H1 (cell line): ENCODE measurements at regions not wholly inside any gene's neighbourhood (a gene's known extent, or its start where the extent isn't known, plus 50 kb on each side); places are given as distances from the start of the nearest gene placed in this dataset.

Experiments used
- CTCF ChIA-PET: fragments of 300-600 bp; sonication (Branson Sonifier 250); formaldehyde crosslinking; loops from one replicate; lab custom pipeline; 2021; ENCODE audit not compliant: partially characterized antibody; lab: Charles Lee
- POLR2A ChIA-PET: fragments of 300-600 bp; sonication (Branson Sonifier 250); formaldehyde crosslinking; loops from one replicate; lab custom pipeline; 2021; ENCODE audit warnings: inconsistent platforms; ENCODE audit not compliant: partially characterized antibody; lab: Charles Lee
- DNase-seq, 2 experiments: peaks; one replicate each; pipeline versions ENCODE4 v3.0.0 to v3.0.0-alpha.2; 2010 to 2022; ENCODE audit warnings: low spot score in 2 of 2, low read depth in 1 of 2, mixed read lengths in 1 of 2
- FAIRE-seq: peaks from 2 replicates; lab custom pipeline; 2011; peaks lifted over from hg19 to GRCh38; lab: Jason Lieb, UNC
- H2AFZ ChIP-seq: 2 replicates; pipeline ENCODE4 v1.8.1; 2012; ENCODE audit warnings: low read length, inconsistent platforms
- H2AK5ac ChIP-seq: 2 replicates; pipeline ENCODE4 v1.6.1; 2013; ENCODE audit warnings: low read depth, low read length
- H2BK120ac ChIP-seq: replicated peaks from 2 replicates; pipeline ENCODE3; 2013; ENCODE audit warnings: low read depth, low read length, inconsistent platforms
- H2BK12ac ChIP-seq: 2 replicates; pipeline ENCODE4 v1.6.1; 2013; ENCODE audit warnings: low read depth, low read length
- H2BK15ac ChIP-seq: 2 replicates; pipeline ENCODE4 v1.6.1; 2013; ENCODE audit warnings: low read length
- H2BK20ac ChIP-seq: 2 replicates; pipeline ENCODE4 v1.6.1; 2013; ENCODE audit warnings: low read length
- H2BK5ac ChIP-seq: 2 replicates; pipeline ENCODE4 v1.6.1; 2013; ENCODE audit warnings: low read depth, low read length
- H3K14ac ChIP-seq: 2 replicates; pipeline ENCODE4 v1.6.1; 2013; ENCODE audit warnings: inconsistent platforms; ENCODE audit not compliant: insufficient read length
- H3K18ac ChIP-seq: 2 replicates; pipeline ENCODE4 v1.6.1; 2013; ENCODE audit warnings: low read length; ENCODE audit errors: extremely low read depth
- H3K23ac ChIP-seq: 2 replicates; pipeline ENCODE4 v1.6.1; 2013; ENCODE audit warnings: inconsistent platforms; ENCODE audit not compliant: insufficient read length
- H3K23me2 ChIP-seq: 2 replicates; pipeline ENCODE4 v1.6.1; 2013; ENCODE audit warnings: low read depth, low read length
- H3K27ac ChIP-seq: 2 replicates; pipeline ENCODE4 v1.6.1; 2011; ENCODE audit warnings: low read depth, low read length, inconsistent platforms
- H3K27me3 ChIP-seq, 4 experiments: replicated peaks in 1 of 4; 1 replicate in 1 of 4; 2 replicates in 3 of 4; pipeline versions ENCODE4 v1.6.1 to v1.8.1; 2011 to 2013; ENCODE audit warnings: low read length in 3 of 4, mild to moderate bottlenecking in 3 of 4, inconsistent platforms in 2 of 4, mixed read lengths in 2 of 4, moderate library complexity in 1 of 4; ENCODE audit not compliant: control insufficient read depth in 3 of 4, insufficient read depth in 3 of 4; ENCODE audit errors: extremely low read depth in 1 of 4
- H3K36me3 ChIP-seq, 4 experiments: 2 replicates each; pipeline versions ENCODE4 v1.6.1 to v1.8.1; 2011 to 2013; ENCODE audit warnings: mild to moderate bottlenecking in 4 of 4, low read length in 3 of 4, moderate library complexity in 2 of 4, control low read depth in 1 of 4, inconsistent platforms in 1 of 4; ENCODE audit not compliant: insufficient read depth in 4 of 4, control insufficient read depth in 2 of 4
- H3K4ac ChIP-seq: replicated peaks from 2 replicates; pipeline ENCODE3; 2013; ENCODE audit warnings: low read length, low read depth, mixed read lengths, inconsistent platforms; ENCODE audit not compliant: insufficient read length
- H3K4me1 ChIP-seq, 4 experiments: replicated peaks in 1 of 4; 1 replicate in 1 of 4; 2 replicates in 3 of 4; pipeline versions ENCODE4 v1.6.1 to v1.8.1; 2011 to 2013; ENCODE audit warnings: low read length in 3 of 4, inconsistent platforms in 2 of 4, mixed read lengths in 1 of 4; ENCODE audit not compliant: insufficient read depth in 4 of 4, control insufficient read depth in 3 of 4
- H3K4me2 ChIP-seq, 2 experiments: 2 replicates each; pipeline versions ENCODE4 v1.6.1 to v1.8.1; 2011 to 2013; ENCODE audit warnings: low read depth in 2 of 2, low read length in 2 of 2, control low read depth in 1 of 2, inconsistent platforms in 1 of 2, mild to moderate bottlenecking in 1 of 2; ENCODE audit not compliant: insufficient read depth in 1 of 2
- H3K4me3 ChIP-seq, 4 experiments: fragments of 200-600, 300-600 bp in 1 of 4; sonication (generic), shearing (Covaris generic), sonication (Bioruptor Twin) in 1 of 4; 2 replicates each; pipeline versions ENCODE4 v1.5.1 to v1.8.1; 2011 to 2016; ENCODE audit warnings: low read length in 4 of 4, low read depth in 3 of 4, control low read depth in 2 of 4, inconsistent platforms in 2 of 4, mild to moderate bottlenecking in 2 of 4, mixed read lengths in 1 of 4, moderate library complexity in 1 of 4; ENCODE audit not compliant: insufficient read depth in 2 of 4; ENCODE audit errors: extremely low read depth in 1 of 4
- H3K56ac ChIP-seq: replicated peaks from 2 replicates; pipeline ENCODE3; 2013; ENCODE audit warnings: low read depth, mild to moderate bottlenecking, mixed read lengths, low read length, inconsistent platforms; ENCODE audit not compliant: insufficient read length
- H3K79me1 ChIP-seq: 2 replicates; pipeline ENCODE4 v1.6.1; 2013; ENCODE audit warnings: low read depth, low read length, control low read depth
- H3K79me2 ChIP-seq, 2 experiments: 2 replicates each; pipeline versions ENCODE4 v1.6.1 to v1.8.1; 2012 to 2013; ENCODE audit warnings: low read length in 2 of 2, mild to moderate bottlenecking in 2 of 2, inconsistent platforms in 1 of 2; ENCODE audit not compliant: insufficient read depth in 2 of 2, control insufficient read depth in 1 of 2
- H3K9ac ChIP-seq, 4 experiments: replicated peaks in 1 of 4; 1 replicate in 1 of 4; 2 replicates in 3 of 4; pipeline versions ENCODE4 v1.6.1 to v1.8.1; 2011 to 2013; ENCODE audit warnings: low read depth in 3 of 4, low read length in 3 of 4, control low read depth in 2 of 4, mild to moderate bottlenecking in 2 of 4, moderate library complexity in 2 of 4, inconsistent platforms in 1 of 4; ENCODE audit errors: extremely low read depth in 1 of 4
- H3K9me3 ChIP-seq, 2 experiments: 2 replicates each; pipeline versions ENCODE4 v1.6.1 to v1.8.1; 2012 to 2013; ENCODE audit warnings: mild to moderate bottlenecking in 2 of 2, moderate library complexity in 2 of 2, control low read depth in 1 of 2, inconsistent platforms in 1 of 2, low read depth in 1 of 2, low read length in 1 of 2, mixed read lengths in 1 of 2; ENCODE audit not compliant: insufficient read depth in 2 of 2
- H4K20me1 ChIP-seq, 2 experiments: replicated peaks in 1 of 2; 2 replicates each; pipeline versions ENCODE3 to v1.8.1; 2011 to 2013; ENCODE audit warnings: inconsistent platforms in 2 of 2, low read length in 2 of 2, mild to moderate bottlenecking in 1 of 2; ENCODE audit not compliant: insufficient read depth in 2 of 2, control insufficient read depth in 1 of 2
- H4K5ac ChIP-seq: 2 replicates; pipeline ENCODE4 v1.6.1; 2013; ENCODE audit warnings: low read length, low read depth, mixed read lengths, inconsistent platforms; ENCODE audit not compliant: insufficient read length
- H4K8ac ChIP-seq: 2 replicates; pipeline ENCODE4 v1.8.0; 2013; ENCODE audit warnings: mild to moderate bottlenecking, moderate library complexity, low read length, inconsistent platforms; ENCODE audit not compliant: insufficient read depth; ENCODE audit errors: extremely low read depth
- H4K91ac ChIP-seq: replicated peaks from 2 replicates; pipeline ENCODE3; 2013; ENCODE audit warnings: low read length, mixed read lengths, inconsistent platforms; ENCODE audit not compliant: insufficient read length
- CHD1 ChIP-seq: IDR thresholded peaks from 2 replicates; pipeline ENCODE4 v1.6.1; 2012; ENCODE audit warnings: low read depth, low read length, improper control_type of control experiment
- HDAC6 ChIP-seq: IDR thresholded peaks from one replicate; pipeline ENCODE4 v1.7.1; 2012; ENCODE audit warnings: low read depth, mild to moderate bottlenecking, inconsistent platforms, low read length, moderate library complexity
- SP1 ChIP-seq: IDR thresholded peaks from 2 replicates; pipeline ENCODE4 v1.6.1; 2011; ENCODE audit warnings: low read depth, low read length
- SRF ChIP-seq: IDR thresholded peaks from 2 replicates; pipeline ENCODE4 v1.6.1; 2011; ENCODE audit warnings: mild to moderate bottlenecking, low read depth, low read length, moderate library complexity
- TCF12 ChIP-seq: IDR thresholded peaks from 2 replicates; pipeline ENCODE4 v1.6.1; 2011; ENCODE audit warnings: low read depth, mild to moderate bottlenecking, low read length
- WGBS, 2 experiments: shearing (Covaris generic) in 1 of 2; methylation state at CpG; one replicate each; pipeline versions ENCODE4 v1.1.6 to v1.1.7; 2013 to 2015; ENCODE audit warnings: low lambda C conversion rate in 2 of 2, mixed read lengths in 2 of 2, inconsistent platforms in 1 of 2, low coverage in 1 of 2, missing lambda C conversion rate in 1 of 2; ENCODE audit not compliant: insufficient replicate concordance in 2 of 2, insufficient coverage in 1 of 2, insufficient read length in 1 of 2; ENCODE audit errors: extremely low coverage in 1 of 2, missing lambda C conversion rate in 1 of 2; 5-methylcytosine and 5-hydroxymethylcytosine counted together
- TF ChIP-seq, protein P1 (sequence below): IDR thresholded peaks from 2 replicates; pipeline ENCODE4 v1.6.1; 2012; ENCODE audit warnings: inconsistent platforms

DNA sequence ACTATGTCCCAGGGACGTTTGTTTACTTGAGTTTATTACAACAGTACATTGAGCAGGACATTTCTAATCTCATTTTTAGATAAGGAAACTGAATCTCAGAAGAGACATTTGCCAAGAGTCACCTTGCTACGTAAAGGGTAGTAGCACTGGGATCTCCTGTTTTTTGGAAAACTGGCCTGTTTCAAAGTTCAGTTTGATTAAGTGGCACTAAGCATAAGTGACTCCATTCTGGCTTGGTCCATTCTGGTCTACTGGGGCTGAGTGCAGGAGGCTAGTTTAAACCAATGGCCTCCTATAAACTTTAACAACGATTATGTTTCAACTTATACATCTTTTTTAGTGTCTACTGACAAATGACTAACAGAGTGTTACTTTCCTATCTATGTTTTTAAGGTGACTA is 382.5 kb downstream of the ANKRD50 start:
- Histone ChIP-seq H2BK15ac (no peak overlapping the region), H3K23me2 (no peaks in the 10 kb centered on the region; the same call in 1 of the 2 replicates), H3K79me1 (no peaks in the 10 kb centered on the region), H3K27me3 (no peaks in the 10 kb centered on the region), H3K56ac (no peak overlapping the region), H3K79me2 (no peaks in the 10 kb centered on the region), H4K20me1 (no peaks in the 10 kb centered on the region), H2BK5ac (no peak overlapping the region), H3K14ac (no peak overlapping the region), H3K9ac (no peak overlapping the region), H2AFZ (no peak overlapping the region), H4K5ac (no peak overlapping the region), H3K36me3 (no peaks in the 10 kb centered on the region), H4K8ac (no peak overlapping the region), H2BK12ac (no peak overlapping the region), H3K4ac (no peak overlapping the region), H2BK20ac (no peak overlapping the region), H4K91ac (no peak overlapping the region), H3K23ac (no peak overlapping the region), H3K18ac (no peak overlapping the region), H2AK5ac (no peak overlapping the region), H3K4me3 (no peak overlapping the region), H3K4me2 (no peak overlapping the region), H2BK120ac (no peak overlapping the region), H3K4me1 (no peaks in the 10 kb centered on the region; a peak in 1 of 7 replicates), H3K9me3 (no peaks in the 10 kb centered on the region), H3K27ac (no peak overlapping the region)
- DNase-seq (no peak), FAIRE-seq (no peak)
- WGBS, 2 experiments: 80% methylated on average over 3 of the region's 3 CpGs; no CpG with 5 or more reads in 1 of the 2 experiments
- ChIA-PET POLR2A (interaction anchor here (0.5 kb wide), 1 partner anchor 1400 kb away, joined by 3 read pairs; no protein-coding TSS in a partner anchor), CTCF (interaction anchor here (5.6 kb wide), 1 partner anchor 954 kb away, joined by 24 read pairs; no protein-coding TSS in a partner anchor)
- TF ChIP-seq CHD1: no peak
- TF ChIP-seq, protein P1, sequence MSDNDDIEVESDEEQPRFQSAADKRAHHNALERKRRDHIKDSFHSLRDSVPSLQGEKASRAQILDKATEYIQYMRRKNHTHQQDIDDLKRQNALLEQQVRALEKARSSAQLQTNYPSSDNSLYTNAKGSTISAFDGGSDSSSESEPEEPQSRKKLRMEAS: no peak
- TF ChIP-seq SRF: no peak
- TF ChIP-seq HDAC6: no peak
- no peak for TF ChIP-seq TCF12
- TF ChIP-seq SP1: no peak
